ENCODE measurements at regions not wholly inside any gene's neighbourhood (a gene's known extent, or its start where the extent isn't known, plus 50 kb on each side); places are given as distances from the start of the nearest gene placed in this dataset.

DNA sequence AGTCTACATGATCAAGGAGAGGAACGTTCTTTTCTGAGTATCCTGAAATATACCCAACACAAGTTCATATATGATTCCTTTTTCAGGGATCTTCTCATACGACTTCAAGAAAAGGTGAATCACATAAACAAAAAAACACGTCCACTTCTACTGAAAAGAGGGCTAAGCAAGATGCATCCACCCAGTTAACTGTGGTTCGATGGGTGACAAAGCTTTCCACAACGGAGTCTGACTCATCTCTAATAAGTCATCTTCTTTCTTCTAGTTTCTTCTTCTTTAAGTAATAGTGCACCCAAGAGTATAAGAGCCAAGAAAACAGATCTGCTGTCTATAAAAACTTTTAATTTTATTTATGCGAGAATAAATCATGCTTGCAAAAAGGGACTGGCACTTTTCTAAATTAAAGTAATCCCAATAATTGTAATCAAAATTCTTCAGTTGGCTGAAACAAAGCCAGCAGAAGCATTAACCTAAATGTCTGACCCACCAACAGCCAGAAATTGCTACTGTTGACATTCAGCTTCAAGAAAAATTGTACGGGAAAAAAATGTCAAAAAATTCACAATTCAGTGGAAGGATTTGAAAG is 146.9 kb upstream of the ANK3 start:
- H3K4me2 ChIP-seq, result no peak overlapping the region
- peaks cover 12% of the 10 kb centered on the region for H3K4me1 ChIP-seq (replicated peaks; ENCODE audit: insufficient read depth)
- H3F3A ChIP-seq (ENCODE audit: insufficient read depth, low read depth), result peaks cover 5% of the 10 kb centered on the region
- POLR2A ChIA-PET (ENCODE audit: unreplicated experiment), result no interaction called here
- H3K36me3 ChIP-seq (ENCODE audit: low read depth), result no peaks in the 10 kb centered on the region
- no peaks in the 10 kb centered on the region for H3K27me3 ChIP-seq (ENCODE audit: insufficient read depth, low read depth)
- no TSS peak for BruUV-seq (replicated peaks)
- TF ChIP-seq, protein P1, sequence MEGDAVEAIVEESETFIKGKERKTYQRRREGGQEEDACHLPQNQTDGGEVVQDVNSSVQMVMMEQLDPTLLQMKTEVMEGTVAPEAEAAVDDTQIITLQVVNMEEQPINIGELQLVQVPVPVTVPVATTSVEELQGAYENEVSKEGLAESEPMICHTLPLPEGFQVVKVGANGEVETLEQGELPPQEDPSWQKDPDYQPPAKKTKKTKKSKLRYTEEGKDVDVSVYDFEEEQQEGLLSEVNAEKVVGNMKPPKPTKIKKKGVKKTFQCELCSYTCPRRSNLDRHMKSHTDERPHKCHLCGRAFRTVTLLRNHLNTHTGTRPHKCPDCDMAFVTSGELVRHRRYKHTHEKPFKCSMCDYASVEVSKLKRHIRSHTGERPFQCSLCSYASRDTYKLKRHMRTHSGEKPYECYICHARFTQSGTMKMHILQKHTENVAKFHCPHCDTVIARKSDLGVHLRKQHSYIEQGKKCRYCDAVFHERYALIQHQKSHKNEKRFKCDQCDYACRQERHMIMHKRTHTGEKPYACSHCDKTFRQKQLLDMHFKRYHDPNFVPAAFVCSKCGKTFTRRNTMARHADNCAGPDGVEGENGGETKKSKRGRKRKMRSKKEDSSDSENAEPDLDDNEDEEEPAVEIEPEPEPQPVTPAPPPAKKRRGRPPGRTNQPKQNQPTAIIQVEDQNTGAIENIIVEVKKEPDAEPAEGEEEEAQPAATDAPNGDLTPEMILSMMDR (conservative IDR thresholded peaks at IDR 0.05), result no peak
- no peak for TF ChIP-seq EZH2 (IDR thresholded peaks at IDR 0.05; ENCODE audit: low read depth)
- no peak overlapping the region for H2AFZ ChIP-seq
- H3K9me2 ChIP-seq (ENCODE audit: insufficient read depth), result no peaks in the 10 kb centered on the region
- CTCF ChIA-PET, result no interaction called here
- no peaks in the 10 kb centered on the region for H4K20me1 ChIP-seq (ENCODE audit: insufficient read depth)
- intact Hi-C loops (cut with micrococcal nuclease; ENCODE audit: unreplicated experiment), result loop anchor here (5.0 kb wide), 1 partner anchor 89 kb away; no protein-coding TSS in a partner anchor
- no peaks in the 10 kb centered on the region for H3K9me3 ChIP-seq (ENCODE audit: insufficient read depth, low read depth)
- H3K27ac ChIP-seq, result no peak overlapping the region
- H3K79me2 ChIP-seq (ENCODE audit: low read depth), result no peaks in the 10 kb centered on the region
- DNase-seq, result no peak
- H3K4me3 ChIP-seq, result no peak overlapping the region

DNA sequence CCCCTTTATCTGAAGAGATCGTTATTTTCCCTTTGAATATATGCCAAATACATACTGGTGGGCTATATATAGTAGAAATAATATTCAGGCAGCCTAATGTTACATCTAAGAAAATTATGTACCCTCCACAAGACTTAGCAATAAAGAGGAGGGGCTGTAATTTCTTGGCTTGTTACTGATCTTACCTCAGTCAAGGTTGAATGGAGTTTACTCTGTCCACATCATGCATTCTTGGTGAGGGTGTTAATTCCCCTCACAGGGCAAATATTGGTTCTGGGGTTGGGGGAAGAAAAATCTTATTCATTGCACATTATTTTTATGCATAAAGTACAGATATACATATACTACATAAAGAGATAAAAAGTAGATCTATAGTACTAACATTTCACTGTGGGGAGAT is 145.8 kb upstream of the ANK3 start:
- no peak overlapping the region for H3K27ac ChIP-seq
- H3K27me3 ChIP-seq (ENCODE audit: insufficient read depth, low read depth), result no peaks in the 10 kb centered on the region
- ChIA-PET CTCF (no interaction called here), POLR2A (ENCODE audit: unreplicated experiment) (no interaction called here)
- H3K4me1 ChIP-seq (replicated peaks; ENCODE audit: insufficient read depth), result peaks cover 12% of the 10 kb centered on the region
- no peak overlapping the region for H2AFZ ChIP-seq
- no peak for TF ChIP-seq EZH2 (IDR thresholded peaks at IDR 0.05; ENCODE audit: low read depth)
- TF ChIP-seq, protein P1 (conservative IDR thresholded peaks at IDR 0.05), result no peak
- no peaks in the 10 kb centered on the region for H3K79me2 ChIP-seq (ENCODE audit: low read depth)
- H3K4me2 ChIP-seq, result no peak overlapping the region
- H3K4me3 ChIP-seq, result no peak overlapping the region
- H3K9me3 ChIP-seq (ENCODE audit: insufficient read depth, low read depth), result no peaks in the 10 kb centered on the region
- H4K20me1 ChIP-seq (ENCODE audit: insufficient read depth), result no peaks in the 10 kb centered on the region
- BruUV-seq (replicated peaks), result no TSS peak
- H3F3A ChIP-seq (ENCODE audit: insufficient read depth, low read depth), result peaks cover 5% of the 10 kb centered on the region
- intact Hi-C loops (cut with micrococcal nuclease; ENCODE audit: unreplicated experiment), result loop anchor here (5.0 kb wide), 1 partner anchor 88 kb away; no protein-coding TSS in a partner anchor
- DNase-seq, result no peak
- no peaks in the 10 kb centered on the region for H3K9me2 ChIP-seq (ENCODE audit: insufficient read depth)
- no peaks in the 10 kb centered on the region for H3K36me3 ChIP-seq (ENCODE audit: low read depth)

- no TSS peak for BruUV-seq (replicated peaks)
- no peaks in the 10 kb centered on the region for H3K27me3 ChIP-seq (ENCODE audit: insufficient read depth, low read depth)
- peaks cover 5% of the 10 kb centered on the region for H3F3A ChIP-seq (ENCODE audit: insufficient read depth, low read depth)
- peaks cover 12% of the 10 kb centered on the region for H3K4me1 ChIP-seq (replicated peaks; ENCODE audit: insufficient read depth)
- no peaks in the 10 kb centered on the region for H3K36me3 ChIP-seq (ENCODE audit: low read depth)
- H3K4me2 ChIP-seq, result no peak overlapping the region
- H3K27ac ChIP-seq, result no peak overlapping the region
- intact Hi-C loops (cut with micrococcal nuclease; ENCODE audit: unreplicated experiment), result loop anchor here (5.0 kb wide), 1 partner anchor 88 kb away; no protein-coding TSS in a partner anchor
- ChIA-PET POLR2A (ENCODE audit: unreplicated experiment) (no interaction called here), CTCF (no interaction called here)
- H2AFZ ChIP-seq, result no peak overlapping the region
- no peak for DNase-seq
- no peak overlapping the region for H3K4me3 ChIP-seq
- TF ChIP-seq EZH2 (IDR thresholded peaks at IDR 0.05; ENCODE audit: low read depth), result no peak
- TF ChIP-seq, protein P1 (conservative IDR thresholded peaks at IDR 0.05), result no peak
- H3K9me3 ChIP-seq (ENCODE audit: insufficient read depth, low read depth), result no peaks in the 10 kb centered on the region
- H3K79me2 ChIP-seq (ENCODE audit: low read depth), result no peaks in the 10 kb centered on the region
- H4K20me1 ChIP-seq (ENCODE audit: insufficient read depth), result no peaks in the 10 kb centered on the region
- H3K9me2 ChIP-seq (ENCODE audit: insufficient read depth), result no peaks in the 10 kb centered on the region
Observed at GRCh38 chr10:60534761-60535389, 145.2 kb upstream of the ANK3 start.

Data from PC-9 (cell line).